Loucy (cell line): ENCODE measurements at regions not wholly inside any gene's neighbourhood (a gene's known extent, or its start where the extent isn't known, plus 50 kb on each side); places are given as distances from the start of the nearest gene placed in this dataset.

Source experiments
- H2AFZ ChIP-seq: fragments of 200-600 bp; sonication (generic); 2 replicates; pipeline ENCODE4 v1.6.0; 2016; ENCODE audit warnings: antibody characterized with exemption, mild to moderate bottlenecking, low read length, moderate library complexity
- H3F3A ChIP-seq: fragments of 200-600 bp; 2 replicates; pipeline ENCODE4 v1.6.0; 2016; ENCODE audit warnings: antibody characterized with exemption, low read depth, mild to moderate bottlenecking
- H3K27me3 ChIP-seq: fragments of 200-600 bp; sonication (generic); 2 replicates; pipeline ENCODE4 v1.6.1; 2014; ENCODE audit warnings: low read length, mild to moderate bottlenecking; ENCODE audit not compliant: insufficient read depth, poor library complexity, severe bottlenecking
- H3K36me3 ChIP-seq: fragments of 200-600 bp; sonication (generic); 2 replicates; pipeline ENCODE4 v1.6.1; 2016; ENCODE audit warnings: low read length; ENCODE audit not compliant: insufficient read depth
- H3K4me1 ChIP-seq: fragments of 200-600 bp; sonication (generic); 2 replicates; pipeline ENCODE4 v1.5.1; 2014; ENCODE audit warnings: low read length, mild to moderate bottlenecking; ENCODE audit not compliant: insufficient read depth, poor library complexity, severe bottlenecking
- H3K4me2 ChIP-seq: fragments of 200-600 bp; sonication (generic); 2 replicates; pipeline ENCODE4 v1.6.0; 2014; ENCODE audit warnings: antibody characterized with exemption, low read length, low read depth, mild to moderate bottlenecking; ENCODE audit not compliant: poor library complexity, severe bottlenecking
- H3K4me3 ChIP-seq: fragments of 200-600 bp; sonication (generic); 2 replicates; pipeline ENCODE4 v1.5.1; 2014; ENCODE audit warnings: low read length, mild to moderate bottlenecking, mixed read lengths; ENCODE audit not compliant: poor library complexity, severe bottlenecking
- H3K79me2 ChIP-seq: fragments of 200-600 bp; sonication (generic); 2 replicates; pipeline ENCODE4 v1.6.1; 2014; ENCODE audit warnings: low read length; ENCODE audit not compliant: insufficient read depth
- H3K9ac ChIP-seq: fragments of 200-600 bp; sonication (generic); 2 replicates; pipeline ENCODE4 v1.6.0; 2014; ENCODE audit warnings: mild to moderate bottlenecking, low read depth, low read length, moderate library complexity; ENCODE audit not compliant: poor library complexity, severe bottlenecking
- H3K9me2 ChIP-seq: fragments of 200-600 bp; sonication (generic); replicated peaks from 2 replicates; pipeline ENCODE4 v1.6.1; 2016; ENCODE audit warnings: low read depth, low read length, mixed read lengths
- H3K9me3 ChIP-seq: fragments of 200-600 bp; sonication (generic); 2 replicates; pipeline ENCODE4 v1.6.1; 2014; ENCODE audit warnings: mild to moderate bottlenecking, antibody characterized with exemption, low read length, low read depth; ENCODE audit not compliant: insufficient read depth
- H4K20me1 ChIP-seq: fragments of 200-600 bp; sonication (generic); 2 replicates; pipeline ENCODE4 v1.6.0; 2014; ENCODE audit warnings: antibody characterized with exemption, low read length, mild to moderate bottlenecking; ENCODE audit not compliant: insufficient read depth, poor library complexity, severe bottlenecking
- CTCF ChIP-seq: fragments of 200-600 bp; sonication (generic); conservative IDR thresholded peaks from 2 replicates; pipeline ENCODE4 v1.5.1; 2014; ENCODE audit warnings: mild to moderate bottlenecking, antibody characterized with exemption, low read length
- EZH2phosphoT487 ChIP-seq: fragments of 200-600 bp; IDR thresholded peaks from 2 replicates; pipeline ENCODE4 v1.6.1; 2018; ENCODE audit warnings: antibody characterized with exemption, mild to moderate bottlenecking, moderate library complexity, borderline replicate concordance

DNA sequence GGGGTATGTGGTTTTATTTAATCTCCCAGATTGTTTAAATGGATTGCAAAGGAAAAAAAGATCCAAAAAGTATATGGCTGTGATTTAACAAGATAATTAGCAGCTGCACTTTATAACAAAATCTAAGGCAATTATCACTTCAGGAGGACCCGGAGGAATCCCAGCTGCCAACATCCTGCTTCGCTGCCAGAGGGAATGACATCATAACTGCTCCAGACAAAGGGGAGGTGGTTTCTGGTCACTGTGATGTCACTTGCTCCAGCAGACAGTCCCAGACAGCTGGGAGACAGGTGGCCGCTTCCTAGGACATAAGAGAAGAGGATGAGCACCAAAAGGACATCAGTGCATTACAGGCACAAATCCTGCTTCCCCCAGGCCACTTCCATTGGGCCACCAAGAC lies 371.0 kb downstream of the BCOR start:
- no peaks in the 10 kb centered on the region for H3K9me3 ChIP-seq
- H3K9ac ChIP-seq, result no peak overlapping the region
- TF ChIP-seq EZH2phosphoT487, result no peak
- H3K9me2 ChIP-seq, result no peaks in the 10 kb centered on the region
- H3K36me3 ChIP-seq, result no peaks in the 10 kb centered on the region
- no peak overlapping the region for H3K4me3 ChIP-seq
- H2AFZ ChIP-seq, result no peak overlapping the region
- no peaks in the 10 kb centered on the region for H3K27me3 ChIP-seq
- no peaks in the 10 kb centered on the region for H3F3A ChIP-seq
- peaks cover 8% of the 10 kb centered on the region for H3K4me1 ChIP-seq
- no peaks in the 10 kb centered on the region for H4K20me1 ChIP-seq
- no peak overlapping the region for H3K4me2 ChIP-seq
- no peaks in the 10 kb centered on the region for H3K79me2 ChIP-seq

- no peak overlapping the region for H2AFZ ChIP-seq
- H3K9ac ChIP-seq, result no peak overlapping the region
- H3K4me2 ChIP-seq, result no peak overlapping the region
- no peaks in the 10 kb centered on the region for H4K20me1 ChIP-seq
- no peak for TF ChIP-seq EZH2phosphoT487
- no peak for TF ChIP-seq CTCF
- peaks cover 8% of the 10 kb centered on the region for H3K4me1 ChIP-seq
- no peaks in the 10 kb centered on the region for H3F3A ChIP-seq
- H3K9me2 ChIP-seq, result no peaks in the 10 kb centered on the region
- H3K4me3 ChIP-seq, result no peak overlapping the region
- no peaks in the 10 kb centered on the region for H3K79me2 ChIP-seq
- H3K27me3 ChIP-seq, result no peaks in the 10 kb centered on the region
- H3K36me3 ChIP-seq, result no peaks in the 10 kb centered on the region
- H3K9me3 ChIP-seq, result no peaks in the 10 kb centered on the region
Measured at GRCh38 chrX:39728025-39728424, 369.7 kb downstream of the BCOR start.

DNA sequence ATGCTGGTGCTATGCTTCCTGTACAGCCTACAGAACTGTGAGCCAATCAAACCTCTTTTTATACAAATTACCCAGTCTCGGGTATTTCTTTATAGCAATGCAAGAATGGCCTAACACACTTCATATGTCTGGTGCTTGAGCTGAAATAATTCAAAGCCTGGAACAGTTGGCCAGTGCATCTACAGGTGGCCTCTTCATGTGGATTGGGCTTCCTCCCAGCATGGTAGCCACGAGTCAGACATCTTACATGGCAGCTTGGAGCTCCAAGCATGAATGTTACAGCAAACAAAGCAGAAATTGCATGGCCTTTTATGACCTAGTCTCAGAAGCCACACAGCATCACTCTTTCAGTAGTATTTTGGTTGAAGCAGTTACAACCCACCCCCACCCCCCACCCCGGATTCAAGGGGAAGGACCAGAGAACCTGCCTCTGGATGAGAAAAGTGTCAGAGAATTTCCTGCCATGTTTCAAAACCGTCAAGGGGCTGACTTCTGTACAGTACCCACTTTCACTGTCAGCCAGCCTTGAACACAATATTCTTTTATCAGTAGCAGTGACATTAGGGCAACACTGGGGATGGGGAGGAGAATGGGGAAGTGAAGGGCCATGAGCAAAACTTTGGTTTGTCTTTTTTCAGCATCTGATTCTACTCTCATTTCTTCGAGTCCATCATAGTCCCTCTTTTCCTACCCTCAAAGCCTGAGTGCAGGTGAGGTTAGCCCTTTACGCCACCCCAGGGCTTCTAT lies 368.7 kb downstream of the BCOR start:
- H3K9ac ChIP-seq, result no peak overlapping the region
- no peaks in the 10 kb centered on the region for H4K20me1 ChIP-seq
- no peak overlapping the region for H3K4me3 ChIP-seq
- no peaks in the 10 kb centered on the region for H3K9me3 ChIP-seq
- H3K27me3 ChIP-seq, result no peaks in the 10 kb centered on the region
- H3K4me1 ChIP-seq, result peaks cover 8% of the 10 kb centered on the region
- no peak overlapping the region for H3K4me2 ChIP-seq
- no peaks in the 10 kb centered on the region for H3K79me2 ChIP-seq
- H2AFZ ChIP-seq, result no peak overlapping the region
- no peaks in the 10 kb centered on the region for H3K36me3 ChIP-seq
- no peaks in the 10 kb centered on the region for H3F3A ChIP-seq
- no peak for TF ChIP-seq CTCF
- TF ChIP-seq EZH2phosphoT487, result no peak
- H3K9me2 ChIP-seq, result no peaks in the 10 kb centered on the region
